ENCODE measurements at regions not wholly inside any gene's neighbourhood (a gene's known extent, or its start where the extent isn't known, plus 50 kb on each side); places are given as distances from the start of the nearest gene placed in this dataset.

- DNase-seq, result no peak
Measured at GRCh38 chr1:201660931-201661822, 122.2 kb downstream of the NAV1 start.

- no peak for DNase-seq
Measured at GRCh38 chr1:201661823-201662359, 123.0 kb downstream of the NAV1 start.

- no peak for DNase-seq
Measured at GRCh38 chr1:201662646-201663045, 123.7 kb downstream of the NAV1 start.

GRCh38 chr1:201663491-201664113 lies 124.7 kb downstream of the NAV1 start:
- DNase-seq, result no peak

- no peak for DNase-seq
Measured at GRCh38 chr1:201665036-201665435, 126.1 kb downstream of the NAV1 start.

- DNase-seq, result no peak
Measured at GRCh38 chr1:201666102-201666501, 127.2 kb downstream of the NAV1 start.

GRCh38 chr1:201666645-201667044 lies 127.7 kb downstream of the NAV1 start:
- DNase-seq, result no peak

- no peak for DNase-seq
Measured at GRCh38 chr1:201667479-201667878, 128.6 kb downstream of the NAV1 start.

- DNase-seq, result no peak
Measured at GRCh38 chr1:201670517-201670916, 131.6 kb downstream of the NAV1 start.

- no peak for DNase-seq
Measured at GRCh38 chr1:201672685-201673084, 133.8 kb downstream of the NAV1 start.

- no peak for DNase-seq
Measured at GRCh38 chr1:201673093-201673492, 134.2 kb downstream of the NAV1 start.

- no peak for DNase-seq
Measured at GRCh38 chr1:201673915-201674314, 135.0 kb downstream of the NAV1 start.

- DNase-seq, result peak; percentile 55
Measured at GRCh38 chr1:201675143-201675542, 136.2 kb downstream of the NAV1 start.

GRCh38 chr1:201676197-201676596 lies 137.3 kb downstream of the NAV1 start:
- peak; percentile 84 for DNase-seq

GRCh38 chr1:201676641-201677040 lies 137.7 kb downstream of the NAV1 start:
- no peak for DNase-seq

GRCh38 chr1:201678264-201679101 lies 139.6 kb downstream of the NAV1 start:
- DNase-seq, result peak; percentile 47

GRCh38 chr1:201681375-201681774 lies 142.4 kb downstream of the NAV1 start:
- no peak for DNase-seq

- no peak for DNase-seq
Measured at GRCh38 chr1:201682964-201683363, 144.0 kb downstream of the NAV1 start.

GRCh38 chr1:201683397-201683796 lies 144.5 kb downstream of the NAV1 start:
- DNase-seq, result no peak

- no peak for DNase-seq
Measured at GRCh38 chr1:201685485-201685884, 143.5 kb upstream of the IPO9 start.

- DNase-seq, result no peak
Measured at GRCh38 chr1:201686714-201687455, 142.1 kb upstream of the IPO9 start.

GRCh38 chr1:201688514-201688913 lies 140.4 kb upstream of the IPO9 start:
- DNase-seq, result no peak

Data from femur (tissue), 1 donor.